ENCODE measurements at regions not wholly inside any gene's neighbourhood (a gene's known extent, or its start where the extent isn't known, plus 50 kb on each side); places are given as distances from the start of the nearest gene placed in this dataset.

- no peaks in the 10 kb centered on the region for H3K36me3 ChIP-seq (ENCODE audit: control insufficient read depth in 2 of 2, insufficient read depth in 1 of 2, low read length in 2 of 2)
- no peaks in the 10 kb centered on the region for H3K9me3 ChIP-seq (ENCODE audit: control insufficient read depth, insufficient read depth, low read depth, low read length)
- POLR2A ChIA-PET, result no interaction called here
- H3K4me3 ChIP-seq (ENCODE audit: low read depth, low read length), result no peak overlapping the region
- H3K4me1 ChIP-seq (ENCODE audit: control insufficient read depth, insufficient read depth, low read length), result no peaks in the 10 kb centered on the region
- no peak overlapping the region for H3K27ac ChIP-seq (ENCODE audit: extremely low read depth, low read depth, low read length)
- CTCF ChIA-PET, result no interaction called here
- no peak for TF ChIP-seq ZBTB20 (tag by site-specific recombination; IDR thresholded peaks at IDR 0.05)
- no peak for TF ChIP-seq ZNF629 (tag by site-specific recombination; IDR thresholded peaks at IDR 0.05)
- TF ChIP-seq HOXA7 (CRISPR knock-in tag; IDR thresholded peaks at IDR 0.05; ENCODE audit: borderline replicate concordance), result no peak
- TF ChIP-seq TCF7L2 (IDR thresholded peaks at IDR 0.05; ENCODE audit: borderline replicate concordance, low read depth, low read length), result no peak
- no peak for TF ChIP-seq ZNF580 (tag by site-specific recombination; IDR thresholded peaks at IDR 0.05)
- TF ChIP-seq GFI1B (tag by site-specific recombination; IDR thresholded peaks at IDR 0.05), result no peak
- no peak for TF ChIP-seq ZNF292 (tag by site-specific recombination; IDR thresholded peaks at IDR 0.05; ENCODE audit: borderline replicate concordance, low read depth)
- TF ChIP-seq ZNF175 (tag by site-specific recombination; IDR thresholded peaks at IDR 0.05), result no peak
- TF ChIP-seq, protein P1, sequence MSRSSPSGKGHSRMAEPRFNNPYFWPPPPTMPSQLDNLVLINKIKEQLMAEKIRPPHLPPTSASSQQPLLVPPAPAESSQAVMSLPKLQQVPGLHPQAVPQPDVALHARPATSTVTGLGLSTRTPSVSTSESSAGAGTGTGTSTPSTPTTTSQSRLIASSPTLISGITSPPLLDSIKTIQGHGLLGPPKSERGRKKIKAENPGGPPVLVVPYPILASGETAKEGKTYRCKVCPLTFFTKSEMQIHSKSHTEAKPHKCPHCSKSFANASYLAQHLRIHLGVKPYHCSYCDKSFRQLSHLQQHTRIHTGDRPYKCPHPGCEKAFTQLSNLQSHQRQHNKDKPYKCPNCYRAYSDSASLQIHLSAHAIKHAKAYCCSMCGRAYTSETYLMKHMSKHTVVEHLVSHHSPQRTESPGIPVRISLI (tag by site-specific recombination; IDR thresholded peaks at IDR 0.05), result no peak
- TF ChIP-seq, protein P2, sequence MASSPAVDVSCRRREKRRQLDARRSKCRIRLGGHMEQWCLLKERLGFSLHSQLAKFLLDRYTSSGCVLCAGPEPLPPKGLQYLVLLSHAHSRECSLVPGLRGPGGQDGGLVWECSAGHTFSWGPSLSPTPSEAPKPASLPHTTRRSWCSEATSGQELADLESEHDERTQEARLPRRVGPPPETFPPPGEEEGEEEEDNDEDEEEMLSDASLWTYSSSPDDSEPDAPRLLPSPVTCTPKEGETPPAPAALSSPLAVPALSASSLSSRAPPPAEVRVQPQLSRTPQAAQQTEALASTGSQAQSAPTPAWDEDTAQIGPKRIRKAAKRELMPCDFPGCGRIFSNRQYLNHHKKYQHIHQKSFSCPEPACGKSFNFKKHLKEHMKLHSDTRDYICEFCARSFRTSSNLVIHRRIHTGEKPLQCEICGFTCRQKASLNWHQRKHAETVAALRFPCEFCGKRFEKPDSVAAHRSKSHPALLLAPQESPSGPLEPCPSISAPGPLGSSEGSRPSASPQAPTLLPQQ (tag by site-specific recombination; IDR thresholded peaks at IDR 0.05), result no peak
- no peak for TF ChIP-seq REPIN1 (tag by site-specific recombination; IDR thresholded peaks at IDR 0.05; ENCODE audit: low read depth)
- no peak for TF ChIP-seq ZNF645 (tag by site-specific recombination; IDR thresholded peaks at IDR 0.05)
- no peak for TF ChIP-seq ZNF223 (tag by site-specific recombination; IDR thresholded peaks at IDR 0.05)
- TF ChIP-seq ZNF248 (tag by site-specific recombination; IDR thresholded peaks at IDR 0.05), result no peak
- TF ChIP-seq ZFHX2 (tag by site-specific recombination; conservative IDR thresholded peaks at IDR 0.05), result no peak
- no peak for TF ChIP-seq ZNF184 (tag by site-specific recombination; IDR thresholded peaks at IDR 0.05)
- no peak for TF ChIP-seq ZNF560 (tag by site-specific recombination; IDR thresholded peaks at IDR 0.05; ENCODE audit: borderline replicate concordance)
Observed at GRCh38 chr13:88303605-88304004, 632.4 kb downstream of the SLITRK5 start.

GRCh38 chr13:88314496-88314895, 643.3 kb downstream of the SLITRK5 start:
- no peaks in the 10 kb centered on the region for H3K36me3 ChIP-seq (ENCODE audit: control insufficient read depth in 2 of 2, insufficient read depth in 1 of 2, low read length in 2 of 2)
- no peak for TF ChIP-seq ZNF768 (tag by site-specific recombination; IDR thresholded peaks at IDR 0.05)
- no peak for TF ChIP-seq ZIC2 (tag by site-specific recombination; IDR thresholded peaks at IDR 0.05)
- no peak for TF ChIP-seq ZNF341 (tag by site-specific recombination; IDR thresholded peaks at IDR 0.05; ENCODE audit: low read depth)
- no peak for TF ChIP-seq ZSCAN23 (tag by site-specific recombination; IDR thresholded peaks at IDR 0.05)
- no peak for TF ChIP-seq ZBTB6 (tag by site-specific recombination; IDR thresholded peaks at IDR 0.05)
- TF ChIP-seq ZSCAN18 (tag by site-specific recombination; IDR thresholded peaks at IDR 0.05), result no peak
- TF ChIP-seq, protein P3, sequence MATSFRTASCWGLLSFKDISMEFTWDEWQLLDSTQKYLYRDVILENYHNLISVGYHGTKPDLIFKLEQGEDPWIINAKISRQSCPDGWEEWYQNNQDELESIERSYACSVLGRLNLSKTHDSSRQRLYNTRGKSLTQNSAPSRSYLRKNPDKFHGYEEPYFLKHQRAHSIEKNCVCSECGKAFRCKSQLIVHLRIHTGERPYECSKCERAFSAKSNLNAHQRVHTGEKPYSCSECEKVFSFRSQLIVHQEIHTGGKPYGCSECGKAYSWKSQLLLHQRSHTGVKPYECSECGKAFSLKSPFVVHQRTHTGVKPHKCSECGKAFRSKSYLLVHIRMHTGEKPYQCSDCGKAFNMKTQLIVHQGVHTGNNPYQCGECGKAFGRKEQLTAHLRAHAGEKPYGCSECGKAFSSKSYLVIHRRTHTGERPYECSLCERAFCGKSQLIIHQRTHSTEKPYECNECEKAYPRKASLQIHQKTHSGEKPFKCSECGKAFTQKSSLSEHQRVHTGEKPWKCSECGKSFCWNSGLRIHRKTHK (tag by site-specific recombination; IDR thresholded peaks at IDR 0.05), result no peak
- TF ChIP-seq ZNF292 (tag by site-specific recombination; IDR thresholded peaks at IDR 0.05; ENCODE audit: borderline replicate concordance, low read depth), result no peak
- TF ChIP-seq REPIN1 (tag by site-specific recombination; IDR thresholded peaks at IDR 0.05; ENCODE audit: low read depth), result no peak
- no peak for TF ChIP-seq ZNF561 (tag by site-specific recombination; IDR thresholded peaks at IDR 0.05; ENCODE audit: borderline replicate concordance)
- TF ChIP-seq TCF7L2 (IDR thresholded peaks at IDR 0.05; ENCODE audit: borderline replicate concordance, low read depth, low read length), result no peak
- no peak for TF ChIP-seq ZNF211 (tag by site-specific recombination; IDR thresholded peaks at IDR 0.05; ENCODE audit: low read depth)
- no peaks in the 10 kb centered on the region for H3K4me1 ChIP-seq (ENCODE audit: control insufficient read depth, insufficient read depth, low read length)
- no peaks in the 10 kb centered on the region for H3K9me3 ChIP-seq (ENCODE audit: control insufficient read depth, insufficient read depth, low read depth, low read length)
- H3K4me3 ChIP-seq (ENCODE audit: low read depth, low read length), result no peak overlapping the region
- ChIA-PET CTCF (no interaction called here), POLR2A (no interaction called here)
- no peak overlapping the region for H3K27ac ChIP-seq (ENCODE audit: extremely low read depth, low read depth, low read length)

Data from HEK293 (cell line).